ENCODE measurements at regions not wholly inside any gene's neighbourhood (a gene's known extent, or its start where the extent isn't known, plus 50 kb on each side); places are given as distances from the start of the nearest gene placed in this dataset.

DNA sequence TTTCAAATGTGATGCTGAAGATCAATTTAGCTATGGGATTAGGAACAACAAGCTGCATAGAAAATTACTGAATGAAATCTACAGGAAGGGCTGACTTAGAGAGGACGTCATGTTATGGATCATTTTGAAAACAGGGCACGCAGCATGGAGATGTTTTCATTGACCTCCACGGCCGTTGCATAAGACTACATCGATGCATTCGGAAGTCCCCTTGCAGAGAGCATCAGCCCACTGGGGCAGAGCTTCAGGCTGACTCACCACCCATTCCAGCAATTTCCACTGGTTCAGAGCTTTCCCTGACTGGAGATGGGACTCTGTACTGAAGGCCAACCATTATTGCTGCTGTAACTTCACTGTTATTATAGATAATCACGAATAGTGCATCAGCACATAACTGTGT, 305.3 kb downstream of the IRS2 start:
- TF ChIP-seq, protein P1, sequence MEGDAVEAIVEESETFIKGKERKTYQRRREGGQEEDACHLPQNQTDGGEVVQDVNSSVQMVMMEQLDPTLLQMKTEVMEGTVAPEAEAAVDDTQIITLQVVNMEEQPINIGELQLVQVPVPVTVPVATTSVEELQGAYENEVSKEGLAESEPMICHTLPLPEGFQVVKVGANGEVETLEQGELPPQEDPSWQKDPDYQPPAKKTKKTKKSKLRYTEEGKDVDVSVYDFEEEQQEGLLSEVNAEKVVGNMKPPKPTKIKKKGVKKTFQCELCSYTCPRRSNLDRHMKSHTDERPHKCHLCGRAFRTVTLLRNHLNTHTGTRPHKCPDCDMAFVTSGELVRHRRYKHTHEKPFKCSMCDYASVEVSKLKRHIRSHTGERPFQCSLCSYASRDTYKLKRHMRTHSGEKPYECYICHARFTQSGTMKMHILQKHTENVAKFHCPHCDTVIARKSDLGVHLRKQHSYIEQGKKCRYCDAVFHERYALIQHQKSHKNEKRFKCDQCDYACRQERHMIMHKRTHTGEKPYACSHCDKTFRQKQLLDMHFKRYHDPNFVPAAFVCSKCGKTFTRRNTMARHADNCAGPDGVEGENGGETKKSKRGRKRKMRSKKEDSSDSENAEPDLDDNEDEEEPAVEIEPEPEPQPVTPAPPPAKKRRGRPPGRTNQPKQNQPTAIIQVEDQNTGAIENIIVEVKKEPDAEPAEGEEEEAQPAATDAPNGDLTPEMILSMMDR (conservative IDR thresholded peaks at IDR 0.05), result no peak
- TF ChIP-seq ZFX (IDR thresholded peaks at IDR 0.05), result no peak
- H3K27ac ChIP-seq, result no peak overlapping the region

DNA sequence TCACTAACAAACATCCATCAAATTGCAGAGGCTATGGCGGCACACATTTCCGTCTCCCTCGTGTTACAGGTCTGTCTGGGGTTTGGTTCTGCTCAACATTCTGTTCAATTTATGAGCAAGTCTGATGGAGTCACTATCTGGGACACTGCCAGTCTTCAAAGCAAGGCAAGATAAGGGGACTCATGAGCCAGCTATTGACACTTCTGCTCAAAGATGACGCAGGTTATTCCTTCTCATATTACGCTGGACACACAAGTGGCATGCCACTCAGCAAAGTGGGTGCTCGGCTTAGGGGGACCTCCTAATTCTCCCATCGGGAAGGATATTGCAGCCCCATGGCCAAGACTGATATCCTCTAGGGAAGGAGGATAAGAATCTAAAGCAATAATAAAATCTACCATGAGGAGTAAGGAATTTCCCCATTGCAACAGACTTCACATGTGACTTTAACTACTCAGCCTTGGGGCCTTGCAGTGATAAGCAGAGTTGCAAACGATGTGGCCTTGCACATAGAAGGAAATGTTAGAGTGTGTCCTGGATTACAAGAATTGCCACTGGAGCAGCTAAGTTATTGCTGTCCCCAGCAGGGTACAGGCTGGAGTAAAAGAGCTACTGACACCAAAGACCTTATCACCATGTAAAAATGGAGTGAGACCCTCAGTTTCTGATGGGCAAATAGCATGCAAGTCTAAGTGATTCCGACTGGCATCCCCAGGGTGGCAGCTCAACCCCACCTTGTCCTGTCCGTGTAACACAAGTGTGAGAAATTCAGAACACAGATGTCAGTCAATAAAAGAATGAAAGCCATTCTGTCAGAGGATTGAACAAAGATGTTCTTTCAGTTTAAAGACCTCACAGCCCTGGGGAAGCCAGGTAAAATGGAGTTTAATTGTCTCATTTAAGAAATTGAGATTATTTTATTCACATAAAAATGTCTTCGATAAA, 306.1 kb downstream of the IRS2 start:
- H3K27ac ChIP-seq, result peak overlapping the region; percentile 34; the same call in 1 of the 2 replicates
- TF ChIP-seq, protein P1 (conservative IDR thresholded peaks at IDR 0.05), result no peak
- no peak for TF ChIP-seq ZFX (IDR thresholded peaks at IDR 0.05)

DNA sequence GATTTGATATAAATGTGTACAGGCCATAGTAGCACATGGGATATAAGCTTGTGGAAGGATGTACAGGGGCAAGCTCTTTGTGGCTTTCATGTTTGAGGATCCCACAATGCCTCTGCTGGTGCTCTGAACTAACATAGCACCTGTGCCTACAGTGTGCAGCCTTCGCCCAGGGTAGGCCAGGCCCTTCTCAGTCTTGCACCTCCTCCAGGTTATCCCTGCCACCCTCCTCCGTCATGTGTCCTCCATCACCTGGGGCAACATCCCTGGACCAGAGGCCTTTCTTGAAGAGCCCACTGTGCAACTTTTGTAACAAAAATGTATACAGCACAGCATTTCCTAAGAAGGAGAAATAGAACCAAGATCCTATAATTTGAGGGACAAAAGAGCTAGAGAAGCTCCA, 306.8 kb downstream of the IRS2 start:
- TF ChIP-seq, protein P1 (conservative IDR thresholded peaks at IDR 0.05), result no peak
- TF ChIP-seq ZFX (IDR thresholded peaks at IDR 0.05), result no peak
- H3K27ac ChIP-seq, result no peak overlapping the region; the same call in 1 of the 2 replicates

DNA sequence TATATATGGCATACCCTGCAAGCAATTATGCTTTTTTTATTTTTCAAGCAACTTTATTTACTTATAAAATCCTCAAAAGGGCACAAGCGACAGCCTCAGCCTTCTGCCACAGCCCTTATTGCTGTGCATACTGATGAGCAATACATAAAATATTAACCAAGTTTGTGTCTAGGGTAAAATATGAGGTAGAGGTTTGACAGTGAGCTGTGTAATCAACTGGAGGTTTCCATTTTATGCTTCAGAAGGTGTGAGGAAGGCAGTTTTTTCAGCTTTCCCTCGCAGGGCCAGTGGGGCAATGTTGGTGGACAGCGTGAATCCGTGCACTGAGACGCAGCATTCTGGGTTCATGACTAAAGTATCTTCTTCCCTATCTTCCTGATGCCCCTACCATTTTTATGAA, 310.4 kb downstream of the IRS2 start:
- no peak for TF ChIP-seq ZFX (IDR thresholded peaks at IDR 0.05)
- TF ChIP-seq, protein P1 (conservative IDR thresholded peaks at IDR 0.05), result no peak
- H3K27ac ChIP-seq, result no peak overlapping the region

DNA sequence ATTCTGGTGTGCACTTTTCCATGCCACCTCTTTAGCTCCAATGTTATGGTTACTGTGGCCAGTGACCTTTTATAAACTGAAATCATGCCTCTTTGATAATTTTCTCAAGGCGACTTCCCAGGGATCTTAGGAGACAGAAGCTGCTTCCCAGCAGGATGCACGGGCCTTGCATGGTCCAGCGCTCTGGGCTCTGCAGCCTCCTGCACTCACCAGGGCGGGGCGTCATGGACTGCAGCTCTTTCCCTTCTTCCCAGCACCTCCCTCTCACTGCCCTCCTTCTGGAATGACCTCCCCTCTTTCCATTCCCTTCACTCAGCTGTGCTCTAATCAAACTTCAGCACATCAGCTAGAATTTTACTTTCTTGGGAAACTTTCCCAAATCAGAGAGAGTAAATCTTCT, 318.3 kb downstream of the IRS2 start:
- TF ChIP-seq, protein P1 (conservative IDR thresholded peaks at IDR 0.05), result no peak
- no peak for TF ChIP-seq ZFX (IDR thresholded peaks at IDR 0.05)
- H3K27ac ChIP-seq, result no peak overlapping the region

DNA sequence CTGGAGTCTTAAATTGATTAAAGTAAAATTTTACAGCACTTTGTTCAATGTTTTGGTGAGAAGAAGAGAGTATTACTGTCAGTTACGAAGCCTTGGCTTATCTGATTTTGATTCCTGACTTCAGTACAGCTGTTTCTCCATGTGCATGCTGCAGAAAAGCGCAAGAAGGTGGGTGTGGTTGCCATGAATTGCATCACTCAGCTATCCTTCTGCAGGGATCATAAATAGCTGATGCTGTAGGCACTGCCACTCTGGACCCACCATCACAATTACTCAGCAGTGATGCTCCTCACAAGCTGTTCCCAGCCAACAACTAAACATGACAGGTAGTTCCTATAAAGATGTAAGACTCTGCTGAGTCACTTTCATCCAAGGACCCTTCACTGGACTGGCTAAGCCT, 321.2 kb downstream of the IRS2 start:
- H3K27ac ChIP-seq, result no peak overlapping the region
- TF ChIP-seq, protein P1 (conservative IDR thresholded peaks at IDR 0.05), result no peak
- no peak for TF ChIP-seq ZFX (IDR thresholded peaks at IDR 0.05)

DNA sequence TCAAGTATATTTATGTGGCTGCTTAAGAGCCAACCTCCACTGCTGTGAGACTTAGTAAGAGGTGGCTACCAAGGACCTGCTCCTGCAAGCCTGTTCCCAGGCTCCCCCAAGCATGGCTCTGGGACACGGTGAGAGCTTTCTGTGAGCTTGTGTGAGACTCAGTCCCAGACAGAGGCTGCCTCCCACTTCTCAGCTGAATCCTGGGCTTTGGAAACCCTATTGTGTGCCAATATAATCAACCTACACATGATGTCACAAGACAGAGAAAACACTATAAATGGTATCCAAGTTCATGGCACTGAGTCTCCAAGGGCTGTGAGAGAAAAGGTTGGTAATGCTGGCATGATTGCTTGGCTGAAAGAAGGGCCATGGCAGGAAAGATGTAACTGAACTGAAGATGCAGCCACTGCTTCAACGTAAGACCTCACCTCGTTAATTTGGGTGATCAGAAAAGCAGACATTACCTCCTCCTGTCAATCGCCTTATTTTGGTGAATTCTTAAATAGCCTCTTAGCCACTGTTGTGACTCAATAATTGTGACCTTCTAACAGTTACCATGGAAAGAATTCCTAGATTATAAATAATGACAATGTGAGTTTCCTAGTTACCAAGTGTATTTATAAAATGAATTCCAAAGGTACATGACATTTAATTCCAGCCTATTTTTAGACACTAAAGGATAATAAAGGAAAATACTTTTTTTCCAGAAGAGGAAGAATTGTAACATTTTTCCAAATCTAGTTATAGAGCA, 332.0 kb downstream of the IRS2 start:
- no peak overlapping the region for H3K27ac ChIP-seq
- TF ChIP-seq ZFX (IDR thresholded peaks at IDR 0.05), result no peak
- TF ChIP-seq, protein P1 (conservative IDR thresholded peaks at IDR 0.05), result no peak
